ENCODE measurements at regions not wholly inside any gene's neighbourhood (a gene's known extent, or its start where the extent isn't known, plus 50 kb on each side); places are given as distances from the start of the nearest gene placed in this dataset.
"Not testable (repeated sequence)": the region's sequence is repeated elsewhere in the genome, so short reads cannot be mapped to it uniquely, and the experiment has no call there.

DNA sequence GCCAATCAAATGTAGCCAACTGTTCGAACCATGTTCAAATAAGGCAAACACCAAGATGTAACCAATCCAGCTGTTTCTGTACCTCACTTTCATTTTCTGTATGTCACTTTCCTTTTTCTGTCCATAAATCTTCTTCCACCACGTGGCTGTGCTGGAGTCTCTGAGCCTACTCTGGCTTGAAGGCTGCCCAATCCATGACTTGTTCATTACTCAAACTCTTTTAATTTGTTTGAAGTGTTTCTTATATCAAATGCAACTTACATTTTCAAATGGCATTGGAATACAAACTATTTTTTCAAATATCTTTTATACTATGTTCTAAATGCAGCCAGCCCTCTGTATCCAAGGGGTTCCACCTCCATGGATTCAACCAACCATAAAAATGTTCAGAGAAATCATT lies 245.6 kb upstream of the RFC3 start:
- TF ChIP-seq, protein P1, sequence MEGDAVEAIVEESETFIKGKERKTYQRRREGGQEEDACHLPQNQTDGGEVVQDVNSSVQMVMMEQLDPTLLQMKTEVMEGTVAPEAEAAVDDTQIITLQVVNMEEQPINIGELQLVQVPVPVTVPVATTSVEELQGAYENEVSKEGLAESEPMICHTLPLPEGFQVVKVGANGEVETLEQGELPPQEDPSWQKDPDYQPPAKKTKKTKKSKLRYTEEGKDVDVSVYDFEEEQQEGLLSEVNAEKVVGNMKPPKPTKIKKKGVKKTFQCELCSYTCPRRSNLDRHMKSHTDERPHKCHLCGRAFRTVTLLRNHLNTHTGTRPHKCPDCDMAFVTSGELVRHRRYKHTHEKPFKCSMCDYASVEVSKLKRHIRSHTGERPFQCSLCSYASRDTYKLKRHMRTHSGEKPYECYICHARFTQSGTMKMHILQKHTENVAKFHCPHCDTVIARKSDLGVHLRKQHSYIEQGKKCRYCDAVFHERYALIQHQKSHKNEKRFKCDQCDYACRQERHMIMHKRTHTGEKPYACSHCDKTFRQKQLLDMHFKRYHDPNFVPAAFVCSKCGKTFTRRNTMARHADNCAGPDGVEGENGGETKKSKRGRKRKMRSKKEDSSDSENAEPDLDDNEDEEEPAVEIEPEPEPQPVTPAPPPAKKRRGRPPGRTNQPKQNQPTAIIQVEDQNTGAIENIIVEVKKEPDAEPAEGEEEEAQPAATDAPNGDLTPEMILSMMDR (IDR thresholded peaks at IDR 0.05; ENCODE audit: low read length), result not testable (repeated sequence)
- not testable (repeated sequence) for TF ChIP-seq EZH2phosphoT487 (IDR thresholded peaks at IDR 0.05; ENCODE audit: low read length); EZH2 (optimal IDR thresholded peaks at IDR 0.05; ENCODE audit: low read depth, low read length)
